ENCODE measurements at regions not wholly inside any gene's neighbourhood (a gene's known extent, or its start where the extent isn't known, plus 50 kb on each side); places are given as distances from the start of the nearest gene placed in this dataset.

DNA sequence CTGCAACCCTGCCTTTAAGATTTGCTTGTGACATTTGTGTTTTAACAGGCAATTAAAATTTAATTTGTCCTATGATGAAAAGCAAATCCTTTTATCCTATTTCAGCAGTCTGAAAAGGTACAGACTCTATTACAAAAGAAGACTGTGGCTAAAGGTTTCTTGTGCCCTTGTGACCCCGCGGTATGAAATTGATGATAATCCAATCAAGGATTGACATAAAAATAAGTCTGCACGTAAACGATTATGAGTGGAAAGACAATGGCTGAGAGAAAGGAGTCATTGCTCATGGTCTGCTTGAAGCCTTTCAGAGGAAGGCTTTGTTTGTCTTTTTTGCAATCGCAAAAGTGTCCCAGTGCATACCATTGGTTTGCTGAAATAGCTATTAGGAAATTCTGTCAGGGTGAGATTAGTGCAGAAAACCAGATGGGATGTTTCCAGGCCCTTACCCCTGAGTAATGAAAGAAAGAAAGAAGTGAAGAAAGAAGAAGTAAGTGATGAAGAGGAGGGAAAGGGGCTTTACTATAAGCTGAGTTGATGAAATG lies 867.8 kb upstream of the CDH8 start:
- TF ChIP-seq CTCF (IDR thresholded peaks at IDR 0.05) (no peak), POLR2A (IDR thresholded peaks at IDR 0.05) (no peak), POLR2AphosphoS5 (IDR thresholded peaks at IDR 0.05; ENCODE audit: insufficient read depth in 1 of 2, low read depth in 1 of 2) (no peak)

Measured in vagina (tissue), 2 donors.